Sigmoid colon (tissue), 4 donors: ENCODE measurements at regions not wholly inside any gene's neighbourhood (a gene's known extent, or its start where the extent isn't known, plus 50 kb on each side); places are given as distances from the start of the nearest gene placed in this dataset.
"Not testable (repeated sequence)": the region's sequence is repeated elsewhere in the genome, so short reads cannot be mapped to it uniquely, and the experiment has no call there.

Experiments
- EP300 ChIP-seq, 4 donors: sonication (generic); formaldehyde crosslinking; IDR thresholded peaks; one replicate each; pipeline ENCODE4 v1.6.1; 2017; ENCODE audit warnings: antibody characterized with exemption in 4 of 4
- POLR2AphosphoS5 ChIP-seq, 4 donors: sonication (generic); formaldehyde crosslinking; IDR thresholded peaks; one replicate each; pipeline ENCODE4 v1.6.1; 2017; ENCODE audit warnings: antibody characterized with exemption in 4 of 4
- TF ChIP-seq, protein P1 (sequence below), 4 experiments: fragments of 450-650 bp in 3 of 4; fragments of 200-600 bp in 1 of 4; IDR thresholded peaks; one replicate each; pipeline ENCODE4 v1.5.1; 2016 to 2019; ENCODE audit warnings: antibody characterized with exemption in 4 of 4, mild to moderate bottlenecking in 3 of 4, moderate library complexity in 2 of 4

DNA sequence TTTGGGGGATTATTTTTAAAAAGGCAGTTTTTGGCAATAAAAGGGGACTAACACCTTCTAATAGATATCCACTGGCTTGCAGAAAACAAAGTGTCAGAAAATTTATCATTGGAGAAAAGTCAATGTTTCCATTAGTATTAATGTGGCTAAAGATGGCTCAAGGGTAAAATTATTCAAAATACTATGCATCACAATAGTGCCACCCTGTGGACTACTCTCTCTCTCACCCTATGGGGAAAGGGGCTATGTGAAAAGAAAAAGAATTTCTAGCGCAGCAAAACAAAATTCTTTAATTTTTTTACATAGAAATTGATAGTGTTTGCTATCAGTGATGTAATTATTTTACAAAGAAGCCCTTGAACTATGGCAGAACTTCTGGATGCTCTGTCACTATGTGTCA is 856.5 kb downstream of the KCNJ18 start:
- TF ChIP-seq, protein P1, sequence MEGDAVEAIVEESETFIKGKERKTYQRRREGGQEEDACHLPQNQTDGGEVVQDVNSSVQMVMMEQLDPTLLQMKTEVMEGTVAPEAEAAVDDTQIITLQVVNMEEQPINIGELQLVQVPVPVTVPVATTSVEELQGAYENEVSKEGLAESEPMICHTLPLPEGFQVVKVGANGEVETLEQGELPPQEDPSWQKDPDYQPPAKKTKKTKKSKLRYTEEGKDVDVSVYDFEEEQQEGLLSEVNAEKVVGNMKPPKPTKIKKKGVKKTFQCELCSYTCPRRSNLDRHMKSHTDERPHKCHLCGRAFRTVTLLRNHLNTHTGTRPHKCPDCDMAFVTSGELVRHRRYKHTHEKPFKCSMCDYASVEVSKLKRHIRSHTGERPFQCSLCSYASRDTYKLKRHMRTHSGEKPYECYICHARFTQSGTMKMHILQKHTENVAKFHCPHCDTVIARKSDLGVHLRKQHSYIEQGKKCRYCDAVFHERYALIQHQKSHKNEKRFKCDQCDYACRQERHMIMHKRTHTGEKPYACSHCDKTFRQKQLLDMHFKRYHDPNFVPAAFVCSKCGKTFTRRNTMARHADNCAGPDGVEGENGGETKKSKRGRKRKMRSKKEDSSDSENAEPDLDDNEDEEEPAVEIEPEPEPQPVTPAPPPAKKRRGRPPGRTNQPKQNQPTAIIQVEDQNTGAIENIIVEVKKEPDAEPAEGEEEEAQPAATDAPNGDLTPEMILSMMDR (IDR thresholded peaks at IDR 0.05) = not testable (repeated sequence)
- TF ChIP-seq EP300, POLR2AphosphoS5 (IDR thresholded peaks at IDR 0.05): not testable (repeated sequence)
